NCI-H2227 (cell line): ENCODE measurements at regions not wholly inside any gene's neighbourhood (a gene's known extent, or its start where the extent isn't known, plus 50 kb on each side); places are given as distances from the start of the nearest gene placed in this dataset.

ENCODE experiments used
- DNase-seq: peaks from one replicate; lab custom pipeline; 2025; ENCODE audit not compliant: unreplicated experiment; lab: John Stamatoyannopoulos, UW

- no peak for DNase-seq
Measured at GRCh38 chr16:50960517-50961202, 190.4 kb downstream of the SALL1 start.

DNA sequence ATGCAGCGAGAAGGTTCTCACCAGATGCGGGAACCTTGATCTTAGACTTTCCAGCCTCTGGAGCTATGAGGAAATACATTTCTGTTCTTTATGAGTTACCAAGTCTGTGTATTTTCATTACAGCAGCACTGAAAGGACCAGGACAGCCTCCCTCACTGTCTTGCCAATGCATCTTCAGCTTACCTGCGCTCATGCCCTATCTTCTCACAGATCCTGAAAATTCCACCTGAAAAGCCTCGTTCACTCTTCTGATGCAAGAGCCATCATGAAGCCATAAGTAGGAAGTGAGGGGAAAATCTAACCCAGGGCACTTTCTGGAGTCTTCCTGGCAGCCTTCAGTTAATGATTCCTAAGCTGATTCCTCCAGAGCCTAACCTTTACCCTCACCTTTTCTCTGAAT is 194.0 kb downstream of the SALL1 start:
- no peak for DNase-seq

DNA sequence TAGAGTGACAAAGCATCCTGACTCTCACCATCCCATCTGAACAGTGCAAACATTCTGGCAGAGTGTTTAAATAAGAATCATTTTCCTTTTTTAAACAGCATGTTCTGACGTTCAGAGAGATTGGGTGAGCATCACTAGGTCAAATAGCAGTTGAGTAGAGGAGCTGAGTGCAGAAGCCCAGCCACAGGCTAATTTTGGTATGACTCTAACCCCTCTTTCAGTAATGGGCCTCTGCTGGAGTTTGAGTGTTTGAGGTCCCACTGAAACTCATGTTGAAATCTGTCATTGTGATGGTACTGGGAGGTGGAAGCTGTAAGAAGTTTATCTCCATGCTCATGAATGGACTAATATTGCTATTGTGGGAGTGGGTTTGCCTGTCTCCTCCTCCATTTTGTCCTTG is 194.4 kb downstream of the SALL1 start:
- DNase-seq: no peak

- DNase-seq: no peak
Measured at GRCh38 chr16:50955311-50955710, 195.8 kb downstream of the SALL1 start.

GRCh38 chr16:50954469-50954868 is 196.6 kb downstream of the SALL1 start:
- no peak for DNase-seq

DNA sequence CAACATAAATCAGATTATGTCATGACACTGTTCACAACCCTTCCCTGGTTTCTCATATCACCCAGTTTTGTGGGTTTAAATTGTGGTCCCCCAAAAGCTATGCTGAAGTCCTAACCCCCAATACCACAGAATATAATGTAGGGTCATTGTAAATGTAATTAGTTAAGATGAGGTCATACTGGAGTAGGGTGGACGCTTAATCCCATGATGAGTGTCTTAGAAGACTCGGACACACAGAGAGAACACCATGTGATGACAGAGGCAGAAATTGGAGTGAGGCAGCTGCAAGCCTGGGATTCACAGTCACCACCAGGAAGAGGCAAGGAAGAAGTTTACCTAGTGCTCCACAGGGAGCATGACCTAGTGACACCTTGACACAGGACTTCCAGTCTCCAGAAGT is 197.8 kb downstream of the SALL1 start:
- DNase-seq: no peak

DNA sequence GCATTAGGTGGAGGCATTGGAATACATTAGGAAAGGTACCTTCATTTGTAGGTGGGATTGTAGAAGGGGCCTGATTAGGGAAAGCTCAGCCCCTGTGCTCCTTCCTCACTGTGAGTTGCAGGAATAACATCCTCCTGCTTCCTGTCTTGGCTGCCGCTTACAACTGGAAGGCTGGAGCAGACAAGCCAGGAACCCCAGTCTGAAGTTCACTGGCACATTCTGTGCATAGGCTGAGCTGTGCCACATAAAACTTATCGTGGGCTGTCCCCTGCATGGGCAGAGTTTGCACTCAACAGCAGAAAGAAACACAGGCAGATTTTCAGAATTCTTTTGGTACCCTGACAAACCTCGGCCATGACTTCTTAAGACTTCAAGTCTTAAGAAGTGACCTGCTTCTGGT is 200.1 kb downstream of the SALL1 start:
- no peak for DNase-seq

DNA sequence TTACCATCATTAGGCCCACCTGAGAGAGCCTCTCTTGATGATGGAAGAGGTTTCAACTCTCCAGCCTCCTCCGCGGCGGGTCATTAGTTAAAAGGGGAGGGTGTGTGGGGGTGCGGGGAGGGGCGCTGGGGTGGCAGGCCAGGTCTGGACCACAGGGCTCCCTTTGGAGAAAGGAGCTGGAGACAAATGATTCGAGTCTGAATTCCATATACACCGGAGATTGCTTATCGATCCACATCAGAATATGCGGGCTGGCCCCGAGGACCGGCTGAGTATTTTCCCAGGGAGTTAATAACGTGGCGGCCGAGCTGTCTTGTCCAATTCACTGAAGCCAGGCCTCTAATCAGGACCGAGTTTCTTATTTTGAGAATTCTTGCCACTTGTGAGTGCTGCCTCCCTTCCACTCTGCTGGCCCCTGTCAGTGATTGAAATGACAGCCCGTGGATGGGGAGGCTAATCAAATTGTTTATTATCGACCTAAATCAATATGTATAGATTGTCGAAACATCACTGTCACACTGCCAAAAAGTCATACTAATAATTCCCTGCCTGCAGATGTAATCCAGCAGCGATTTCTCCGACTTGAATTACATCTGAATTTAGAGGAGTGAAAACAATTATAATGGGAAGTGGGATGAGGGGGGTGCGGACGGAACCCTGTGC is 202.7 kb downstream of the SALL1 start:
- DNase-seq: no peak

DNA sequence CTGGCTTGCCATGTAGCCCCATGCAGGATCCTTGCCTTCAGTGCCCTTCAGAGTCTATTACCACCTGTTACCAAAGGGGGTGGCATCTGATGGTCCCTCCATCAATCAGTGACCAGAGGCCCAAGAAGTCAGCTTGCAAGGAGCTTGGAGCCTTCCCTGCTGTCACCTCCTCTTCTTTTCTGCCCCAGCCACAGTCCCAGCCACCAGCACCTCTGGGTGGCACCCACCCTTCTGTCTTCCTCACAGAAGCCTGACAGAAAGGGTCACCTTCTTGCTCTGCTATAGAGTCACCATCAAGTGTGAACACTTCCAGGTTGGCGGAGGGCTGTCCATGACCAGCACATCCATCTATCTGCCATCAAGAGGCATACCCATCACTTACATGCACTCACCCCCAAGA is 203.2 kb downstream of the SALL1 start:
- no peak for DNase-seq

- no peak for DNase-seq
Measured at GRCh38 chr16:50946606-50947005, 204.5 kb downstream of the SALL1 start.

DNA sequence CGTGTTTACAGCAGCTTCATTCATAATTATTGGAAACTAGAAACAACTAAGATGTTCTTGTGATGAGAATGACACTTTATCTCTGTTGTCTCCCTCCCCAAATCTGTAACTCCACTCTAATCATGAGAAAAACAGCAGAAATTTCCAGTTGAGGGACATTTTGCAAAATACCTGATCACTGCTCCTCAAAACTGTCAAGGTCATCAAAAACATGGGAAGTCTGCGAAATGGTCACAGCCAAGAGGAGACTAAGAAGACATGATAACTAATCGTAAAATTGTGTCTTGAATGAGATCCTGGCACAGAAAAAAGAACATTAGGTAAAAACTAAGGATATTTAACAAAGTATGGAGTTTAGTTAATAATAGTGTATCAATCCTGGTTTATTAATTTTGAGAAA is 204.2 kb downstream of the CYLD start:
- no peak for DNase-seq

DNA sequence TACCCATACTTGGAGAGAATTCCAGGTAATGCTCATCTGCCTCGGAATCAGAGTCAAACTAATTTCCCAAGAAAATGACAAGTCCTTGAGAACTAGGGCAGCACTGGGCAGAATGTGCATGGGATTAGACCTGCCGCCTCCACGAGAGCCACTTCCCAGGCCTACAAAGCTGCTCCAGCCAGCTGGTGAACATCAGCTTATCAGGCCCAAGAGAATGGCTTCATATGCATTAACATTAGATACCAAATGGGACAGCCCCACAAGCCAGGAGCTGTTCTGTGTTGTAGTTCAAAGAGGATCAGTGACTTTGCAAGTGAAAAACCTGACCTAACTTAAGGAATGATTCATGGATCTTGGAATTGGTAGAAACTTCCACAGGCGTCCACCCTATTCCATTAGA is 203.3 kb downstream of the CYLD start:
- DNase-seq: no peak

DNA sequence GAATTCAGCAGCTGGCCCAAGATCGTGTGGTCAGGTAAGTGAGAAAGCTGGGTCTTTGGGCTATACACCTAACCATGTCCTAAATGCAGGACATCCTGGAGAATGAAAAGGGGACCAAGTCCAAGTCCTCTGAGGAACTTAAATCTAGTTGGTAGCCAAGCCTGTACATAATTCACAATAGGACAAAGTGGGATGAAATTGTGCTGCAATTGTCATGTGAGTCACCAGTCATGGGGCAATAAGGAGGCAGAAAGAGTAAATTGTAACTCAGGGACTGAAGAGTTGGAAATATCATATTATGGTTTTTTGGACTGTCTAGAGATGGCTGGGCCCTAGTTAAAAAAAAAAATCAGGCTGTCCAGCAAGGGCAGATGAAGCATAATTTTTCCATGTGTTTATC is 202.6 kb downstream of the CYLD start:
- DNase-seq: no peak

- no peak for DNase-seq
Measured at GRCh38 chr16:50944033-50944432, 202.1 kb downstream of the CYLD start.

DNA sequence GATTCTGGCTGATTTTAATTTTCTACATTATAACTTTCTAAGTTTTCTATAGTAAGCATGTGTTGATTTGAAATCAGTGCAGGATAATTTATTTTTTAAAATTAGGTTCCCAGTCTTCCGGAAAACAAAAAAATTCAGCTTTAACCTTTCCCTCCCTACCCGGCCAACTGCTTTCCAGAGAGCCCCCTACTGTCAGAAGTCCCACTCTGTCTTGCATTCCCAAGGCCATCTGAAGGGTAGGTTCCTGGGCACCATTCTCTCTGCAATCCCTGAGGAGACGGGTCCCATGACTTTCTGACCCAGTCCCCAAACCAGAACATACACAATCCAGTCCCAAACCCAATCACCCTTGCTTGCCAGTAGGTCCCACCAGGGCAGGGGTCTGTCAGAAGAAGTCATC is 200.3 kb downstream of the CYLD start:
- DNase-seq: no peak

- DNase-seq: no peak
Measured at GRCh38 chr16:50941681-50942080, 199.8 kb downstream of the CYLD start.

- peak; percentile 3 for DNase-seq
Measured at GRCh38 chr16:50940275-50940854, 198.5 kb downstream of the CYLD start.

- DNase-seq: no peak
Measured at GRCh38 chr16:50939356-50939755, 197.5 kb downstream of the CYLD start.

DNA sequence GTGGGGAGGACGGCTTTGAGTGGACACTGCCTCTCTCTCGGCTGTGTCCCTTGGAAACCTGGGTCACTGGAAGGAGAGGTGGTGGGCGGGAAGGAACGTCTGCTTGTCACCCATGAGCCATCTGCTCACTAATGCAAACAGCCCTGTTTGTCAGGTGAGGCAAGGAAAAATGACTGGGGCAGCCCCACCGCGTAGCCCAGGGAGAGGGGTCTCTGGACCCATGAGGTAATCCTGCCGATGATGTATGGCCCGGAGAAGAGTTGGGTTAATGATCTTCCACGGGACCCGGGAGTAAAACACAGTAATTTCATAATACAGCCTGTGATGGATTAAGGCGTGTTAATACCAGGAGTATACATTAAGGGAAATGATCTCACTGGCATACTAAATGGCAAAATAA is 197.0 kb downstream of the CYLD start:
- DNase-seq: no peak

- no peak for DNase-seq
Measured at GRCh38 chr16:50933262-50933661, 191.4 kb downstream of the CYLD start.

- no peak for DNase-seq
Measured at GRCh38 chr16:50932348-50932935, 190.6 kb downstream of the CYLD start.

GRCh38 chr16:50928065-50928464 is 186.2 kb downstream of the CYLD start:
- no peak for DNase-seq
